K562 (cell line): ENCODE measurements at regions not wholly inside any gene's neighbourhood (a gene's known extent, or its start where the extent isn't known, plus 50 kb on each side); places are given as distances from the start of the nearest gene placed in this dataset.

Experiments
- ATAC-seq: fragments of 200-7000 bp; cut with Tn5 transposase; 3 replicates; pipeline ENCODE4 v1.9.1; 2020; ENCODE audit warnings: moderate library complexity
- BruUV-seq: library from RNA; stranded (reverse); fragments of 400-500 nt; replicated peaks from 2 replicates; lab custom pipeline; 2021; lab: Mats Ljungman, UMichigan
- CTCF ChIA-PET: fragments of 300-600 bp; formaldehyde crosslinking; extraction: SDS; loops from one replicate; lab custom pipeline; 2021; ENCODE audit warnings: low intra/inter-chr PET ratio; lab: Yijun Ruan, JAX
- POLR2A ChIA-PET: fragments of 300-600, 350-650 bp; sonication (Branson Sonifier 250); formaldehyde crosslinking; extraction: SDS; loops from one replicate; lab custom pipeline; 2021; ENCODE audit warnings: antibody characterized with exemption, inconsistent platforms; lab: Yijun Ruan, JAX
- DNase-seq, 4 experiments: peaks; one replicate each; pipeline versions ENCODE4 v3.0.0 to v3.0.0-alpha.2; 2011 to 2018; ENCODE audit warnings: low spot score in 3 of 4, mixed read lengths in 3 of 4; ENCODE audit errors: extremely low read depth in 1 of 4
- FAIRE-seq: peaks from 2 replicates; lab custom pipeline; 2011; peaks lifted over from hg19 to GRCh38; lab: Jason Lieb, UNC
- H2AFZ ChIP-seq: 2 replicates; pipeline ENCODE4 v1.6.0; 2011; ENCODE audit warnings: low read depth, low read length, control low read depth, inconsistent platforms
- H3K27ac ChIP-seq: fragments of 200-600 bp; 3 replicates; pipeline ENCODE4 v1.8.0; 2011; ENCODE audit warnings: low read depth, mild to moderate bottlenecking, control low read depth, inconsistent platforms, low read length, moderate library complexity, mixed read lengths; ENCODE audit errors: extremely low read depth
- H3K27me3 ChIP-seq, 2 experiments: fragments of 300-600 bp in 1 of 2; 2 replicates in 1 of 2; 3 replicates in 1 of 2; pipeline versions ENCODE4 v1.6.0 to v1.8.0; 2011; ENCODE audit warnings: inconsistent platforms in 2 of 2, low read length in 2 of 2, mild to moderate bottlenecking in 1 of 2, mixed read lengths in 1 of 2, moderate library complexity in 1 of 2; ENCODE audit not compliant: control insufficient read depth in 2 of 2, insufficient read depth in 2 of 2
- H3K36me3 ChIP-seq: fragments of 300-600 bp; 3 replicates; pipeline ENCODE4 v1.8.0; 2011; ENCODE audit warnings: mild to moderate bottlenecking, low read length, inconsistent platforms; ENCODE audit not compliant: control insufficient read depth, insufficient read depth
- H3K4me1 ChIP-seq, 2 experiments: fragments of 200-600 bp in 1 of 2; replicated peaks in 1 of 2; 2 replicates in 1 of 2; 3 replicates in 1 of 2; pipeline versions ENCODE4 v1.5.1 to v1.8.0; 2011; ENCODE audit warnings: inconsistent platforms in 2 of 2, low read length in 2 of 2, mild to moderate bottlenecking in 1 of 2, mixed read lengths in 1 of 2, moderate library complexity in 1 of 2; ENCODE audit not compliant: control insufficient read depth in 2 of 2, insufficient read depth in 2 of 2
- H3K4me2 ChIP-seq: 2 replicates; pipeline ENCODE4 v1.6.1; 2011; ENCODE audit warnings: low read length, control low read depth, inconsistent platforms, mixed read lengths; ENCODE audit not compliant: insufficient read depth
- H3K4me3 ChIP-seq: fragments of 200-600 bp; sonication (generic), shearing (Covaris generic); 2 replicates; pipeline ENCODE4 v1.5.1; 2016; ENCODE audit warnings: control low read depth, inconsistent platforms
- H3K79me2 ChIP-seq: fragments of 200-600 bp; 3 replicates; pipeline ENCODE4 v1.8.0; 2011; ENCODE audit warnings: low read length, inconsistent platforms; ENCODE audit not compliant: control insufficient read depth, insufficient read depth
- H3K9ac ChIP-seq, 2 experiments: 2 replicates each; pipeline versions ENCODE4 v1.6.0 to v1.6.1; 2011; ENCODE audit warnings: low read depth in 2 of 2, low read length in 2 of 2, control low read depth in 1 of 2, inconsistent platforms in 1 of 2, mild to moderate bottlenecking in 1 of 2, mixed read lengths in 1 of 2; ENCODE audit not compliant: insufficient read depth in 1 of 2
- H3K9me1 ChIP-seq: one replicate; pipeline ENCODE4 v1.6.0; 2011; ENCODE audit warnings: inconsistent platforms, mild to moderate bottlenecking, low read length, moderate library complexity; ENCODE audit not compliant: control insufficient read depth, insufficient read depth
- H3K9me3 ChIP-seq: replicated peaks from 2 replicates; pipeline ENCODE4 v1.5.1; 2011; ENCODE audit warnings: low read depth, low read length, inconsistent platforms; ENCODE audit not compliant: control insufficient read depth, insufficient read depth
- H4K20me1 ChIP-seq: replicated peaks from 2 replicates; pipeline ENCODE4 v1.6.1; 2011; ENCODE audit warnings: low read length, inconsistent platforms, mixed read lengths; ENCODE audit not compliant: control insufficient read depth, insufficient read depth
- ETS1 ChIP-seq: conservative IDR thresholded peaks from 2 replicates; pipeline ENCODE4 v1.6.1; 2011; ENCODE audit warnings: low read depth, mild to moderate bottlenecking, low read length; ENCODE audit not compliant: control insufficient read depth
- HMG20B ChIP-seq: fragments of 250-450 bp; sonication (Bioruptor Pico); IDR thresholded peaks from 2 replicates; pipeline ENCODE4 v1.5.0; 2021; ENCODE audit warnings: mild to moderate bottlenecking
- MEIS2 ChIP-seq: fragments of 450-650 bp; IDR thresholded peaks from 2 replicates; pipeline ENCODE4 v1.6.1; 2014; ENCODE audit warnings: mild to moderate bottlenecking; ENCODE audit not compliant: partially characterized antibody
- RREB1 ChIP-seq: fragments of 250-450 bp; sonication (Bioruptor Pico); IDR thresholded peaks from 2 replicates; pipeline ENCODE4 v1.4.0; 2020
- WGBS: fragments of 100-300 bp; shearing (Covaris generic); methylation state at CpG from one replicate; pipeline ENCODE4 v1.1.6; 2016; ENCODE audit warnings: low coverage, mixed read lengths; ENCODE audit not compliant: insufficient coverage; ENCODE audit errors: missing lambda C conversion rate; 5-methylcytosine and 5-hydroxymethylcytosine counted together
- in situ Hi-C: fragments of 300-500 bp; cut with MboI; formaldehyde crosslinking; loops from 4 replicates; pipeline ENCODE4 v1.15.0; 2018; ENCODE audit warnings: inconsistent platforms, mixed read lengths
- intact Hi-C: fragments of 100-400 bp; cut with micrococcal nuclease; formaldehyde crosslinking; loops from 2 replicates; pipeline ENCODE4 v1.14.2; 2022

- ATAC-seq = no peak
- H3K9me1 ChIP-seq = no peaks in the 10 kb centered on the region
- POLR2A ChIA-PET = no interaction called here
- CTCF ChIA-PET = no interaction called here
- no peaks in the 10 kb centered on the region for H3K36me3 ChIP-seq
- TF ChIP-seq HMG20B (no peak), ETS1 (no peak), MEIS2 (no peak), RREB1 (CRISPR knock-in tag) (no peak)
- H3K27me3 ChIP-seq = no peaks in the 10 kb centered on the region
- H3K4me2 ChIP-seq = no peak overlapping the region
- no peaks in the 10 kb centered on the region for H3K79me2 ChIP-seq
- no peak for FAIRE-seq
- intact Hi-C loops (no loop called here), in situ Hi-C loops (no loop called here)
- no peak overlapping the region for H2AFZ ChIP-seq
- H3K9me3 ChIP-seq = no peaks in the 10 kb centered on the region; the same call in 1 of the 2 replicates
- no peak overlapping the region for H3K27ac ChIP-seq
- 35% methylated on average over 4 of the region's 4 CpGs for WGBS
- no peaks in the 10 kb centered on the region for H4K20me1 ChIP-seq
- no peak for DNase-seq
- BruUV-seq = no TSS peak
- H3K4me1 ChIP-seq = no peaks in the 10 kb centered on the region
- H3K9ac ChIP-seq = no peak overlapping the region
- H3K4me3 ChIP-seq = no peak overlapping the region
Measured at GRCh38 chr3:75082845-75083244, 468.4 kb upstream of the CNTN3 start.
